H1 (cell line): ENCODE measurements at regions not wholly inside any gene's neighbourhood (a gene's known extent, or its start where the extent isn't known, plus 50 kb on each side); places are given as distances from the start of the nearest gene placed in this dataset.

Experiments used
- CTCF ChIA-PET: fragments of 300-600 bp; sonication (Branson Sonifier 250); formaldehyde crosslinking; loops from one replicate; lab custom pipeline; 2021; ENCODE audit not compliant: partially characterized antibody; lab: Charles Lee
- POLR2A ChIA-PET: fragments of 300-600 bp; sonication (Branson Sonifier 250); formaldehyde crosslinking; loops from one replicate; lab custom pipeline; 2021; ENCODE audit warnings: inconsistent platforms; ENCODE audit not compliant: partially characterized antibody; lab: Charles Lee
- DNase-seq, 2 experiments: peaks; one replicate each; pipeline versions ENCODE4 v3.0.0 to v3.0.0-alpha.2; 2010 to 2022; ENCODE audit warnings: low spot score in 2 of 2, low read depth in 1 of 2, mixed read lengths in 1 of 2
- FAIRE-seq: peaks from 2 replicates; lab custom pipeline; 2011; peaks lifted over from hg19 to GRCh38; lab: Jason Lieb, UNC
- H2AFZ ChIP-seq: 2 replicates; pipeline ENCODE4 v1.8.1; 2012; ENCODE audit warnings: low read length, inconsistent platforms
- H2AK5ac ChIP-seq: 2 replicates; pipeline ENCODE4 v1.6.1; 2013; ENCODE audit warnings: low read depth, low read length
- H2BK120ac ChIP-seq: replicated peaks from 2 replicates; pipeline ENCODE3; 2013; ENCODE audit warnings: low read depth, low read length, inconsistent platforms
- H2BK12ac ChIP-seq: 2 replicates; pipeline ENCODE4 v1.6.1; 2013; ENCODE audit warnings: low read depth, low read length
- H2BK15ac ChIP-seq: 2 replicates; pipeline ENCODE4 v1.6.1; 2013; ENCODE audit warnings: low read length
- H2BK20ac ChIP-seq: 2 replicates; pipeline ENCODE4 v1.6.1; 2013; ENCODE audit warnings: low read length
- H2BK5ac ChIP-seq: 2 replicates; pipeline ENCODE4 v1.6.1; 2013; ENCODE audit warnings: low read depth, low read length
- H3K14ac ChIP-seq: 2 replicates; pipeline ENCODE4 v1.6.1; 2013; ENCODE audit warnings: inconsistent platforms; ENCODE audit not compliant: insufficient read length
- H3K18ac ChIP-seq: 2 replicates; pipeline ENCODE4 v1.6.1; 2013; ENCODE audit warnings: low read length; ENCODE audit errors: extremely low read depth
- H3K23ac ChIP-seq: 2 replicates; pipeline ENCODE4 v1.6.1; 2013; ENCODE audit warnings: inconsistent platforms; ENCODE audit not compliant: insufficient read length
- H3K23me2 ChIP-seq: 2 replicates; pipeline ENCODE4 v1.6.1; 2013; ENCODE audit warnings: low read depth, low read length
- H3K27ac ChIP-seq: 2 replicates; pipeline ENCODE4 v1.6.1; 2011; ENCODE audit warnings: low read depth, low read length, inconsistent platforms
- H3K27me3 ChIP-seq, 4 experiments: replicated peaks in 1 of 4; 1 replicate in 1 of 4; 2 replicates in 3 of 4; pipeline versions ENCODE4 v1.6.1 to v1.8.1; 2011 to 2013; ENCODE audit warnings: low read length in 3 of 4, mild to moderate bottlenecking in 3 of 4, inconsistent platforms in 2 of 4, mixed read lengths in 2 of 4, moderate library complexity in 1 of 4; ENCODE audit not compliant: control insufficient read depth in 3 of 4, insufficient read depth in 3 of 4; ENCODE audit errors: extremely low read depth in 1 of 4
- H3K36me3 ChIP-seq, 4 experiments: 2 replicates each; pipeline versions ENCODE4 v1.6.1 to v1.8.1; 2011 to 2013; ENCODE audit warnings: mild to moderate bottlenecking in 4 of 4, low read length in 3 of 4, moderate library complexity in 2 of 4, control low read depth in 1 of 4, inconsistent platforms in 1 of 4; ENCODE audit not compliant: insufficient read depth in 4 of 4, control insufficient read depth in 2 of 4
- H3K4ac ChIP-seq: replicated peaks from 2 replicates; pipeline ENCODE3; 2013; ENCODE audit warnings: low read length, low read depth, mixed read lengths, inconsistent platforms; ENCODE audit not compliant: insufficient read length
- H3K4me1 ChIP-seq, 4 experiments: replicated peaks in 1 of 4; 1 replicate in 1 of 4; 2 replicates in 3 of 4; pipeline versions ENCODE4 v1.6.1 to v1.8.1; 2011 to 2013; ENCODE audit warnings: low read length in 3 of 4, inconsistent platforms in 2 of 4, mixed read lengths in 1 of 4; ENCODE audit not compliant: insufficient read depth in 4 of 4, control insufficient read depth in 3 of 4
- H3K4me2 ChIP-seq, 2 experiments: 2 replicates each; pipeline versions ENCODE4 v1.6.1 to v1.8.1; 2011 to 2013; ENCODE audit warnings: low read depth in 2 of 2, low read length in 2 of 2, control low read depth in 1 of 2, inconsistent platforms in 1 of 2, mild to moderate bottlenecking in 1 of 2; ENCODE audit not compliant: insufficient read depth in 1 of 2
- H3K4me3 ChIP-seq, 4 experiments: fragments of 200-600, 300-600 bp in 1 of 4; sonication (generic), shearing (Covaris generic), sonication (Bioruptor Twin) in 1 of 4; 2 replicates each; pipeline versions ENCODE4 v1.5.1 to v1.8.1; 2011 to 2016; ENCODE audit warnings: low read length in 4 of 4, low read depth in 3 of 4, control low read depth in 2 of 4, inconsistent platforms in 2 of 4, mild to moderate bottlenecking in 2 of 4, mixed read lengths in 1 of 4, moderate library complexity in 1 of 4; ENCODE audit not compliant: insufficient read depth in 2 of 4; ENCODE audit errors: extremely low read depth in 1 of 4
- H3K56ac ChIP-seq: replicated peaks from 2 replicates; pipeline ENCODE3; 2013; ENCODE audit warnings: low read depth, mild to moderate bottlenecking, mixed read lengths, low read length, inconsistent platforms; ENCODE audit not compliant: insufficient read length
- H3K79me1 ChIP-seq: 2 replicates; pipeline ENCODE4 v1.6.1; 2013; ENCODE audit warnings: low read depth, low read length, control low read depth
- H3K79me2 ChIP-seq, 2 experiments: 2 replicates each; pipeline versions ENCODE4 v1.6.1 to v1.8.1; 2012 to 2013; ENCODE audit warnings: low read length in 2 of 2, mild to moderate bottlenecking in 2 of 2, inconsistent platforms in 1 of 2; ENCODE audit not compliant: insufficient read depth in 2 of 2, control insufficient read depth in 1 of 2
- H3K9ac ChIP-seq, 4 experiments: replicated peaks in 1 of 4; 1 replicate in 1 of 4; 2 replicates in 3 of 4; pipeline versions ENCODE4 v1.6.1 to v1.8.1; 2011 to 2013; ENCODE audit warnings: low read depth in 3 of 4, low read length in 3 of 4, control low read depth in 2 of 4, mild to moderate bottlenecking in 2 of 4, moderate library complexity in 2 of 4, inconsistent platforms in 1 of 4; ENCODE audit errors: extremely low read depth in 1 of 4
- H3K9me3 ChIP-seq, 2 experiments: 2 replicates each; pipeline versions ENCODE4 v1.6.1 to v1.8.1; 2012 to 2013; ENCODE audit warnings: mild to moderate bottlenecking in 2 of 2, moderate library complexity in 2 of 2, control low read depth in 1 of 2, inconsistent platforms in 1 of 2, low read depth in 1 of 2, low read length in 1 of 2, mixed read lengths in 1 of 2; ENCODE audit not compliant: insufficient read depth in 2 of 2
- H4K20me1 ChIP-seq, 2 experiments: replicated peaks in 1 of 2; 2 replicates each; pipeline versions ENCODE3 to v1.8.1; 2011 to 2013; ENCODE audit warnings: inconsistent platforms in 2 of 2, low read length in 2 of 2, mild to moderate bottlenecking in 1 of 2; ENCODE audit not compliant: insufficient read depth in 2 of 2, control insufficient read depth in 1 of 2
- H4K5ac ChIP-seq: 2 replicates; pipeline ENCODE4 v1.6.1; 2013; ENCODE audit warnings: low read length, low read depth, mixed read lengths, inconsistent platforms; ENCODE audit not compliant: insufficient read length
- H4K8ac ChIP-seq: 2 replicates; pipeline ENCODE4 v1.8.0; 2013; ENCODE audit warnings: mild to moderate bottlenecking, moderate library complexity, low read length, inconsistent platforms; ENCODE audit not compliant: insufficient read depth; ENCODE audit errors: extremely low read depth
- H4K91ac ChIP-seq: replicated peaks from 2 replicates; pipeline ENCODE3; 2013; ENCODE audit warnings: low read length, mixed read lengths, inconsistent platforms; ENCODE audit not compliant: insufficient read length
- BCL11A ChIP-seq, 2 experiments: IDR thresholded peaks; one replicate each; pipeline ENCODE4 v1.6.1; 2011; ENCODE audit warnings: low read depth in 2 of 2, low read length in 2 of 2, mild to moderate bottlenecking in 2 of 2
- RBBP5 ChIP-seq: IDR thresholded peaks from 2 replicates; pipeline ENCODE4 v1.7.1; 2012; ENCODE audit warnings: low read depth, mild to moderate bottlenecking, inconsistent platforms, low read length, moderate library complexity, borderline replicate concordance
- WGBS, 2 experiments: shearing (Covaris generic) in 1 of 2; methylation state at CpG; one replicate each; pipeline versions ENCODE4 v1.1.6 to v1.1.7; 2013 to 2015; ENCODE audit warnings: low lambda C conversion rate in 2 of 2, mixed read lengths in 2 of 2, inconsistent platforms in 1 of 2, low coverage in 1 of 2, missing lambda C conversion rate in 1 of 2; ENCODE audit not compliant: insufficient replicate concordance in 2 of 2, insufficient coverage in 1 of 2, insufficient read length in 1 of 2; ENCODE audit errors: extremely low coverage in 1 of 2, missing lambda C conversion rate in 1 of 2; 5-methylcytosine and 5-hydroxymethylcytosine counted together

- no peaks in the 10 kb centered on the region for H4K20me1 ChIP-seq
- no peak overlapping the region for H3K27ac ChIP-seq
- WGBS, 2 experiments = 93% methylated on average over 4 of the region's 4 CpGs; no CpG with 5 or more reads in 1 of the 2 experiments
- no peak overlapping the region for H2BK5ac ChIP-seq
- FAIRE-seq (no peak), DNase-seq (no peak)
- H2BK15ac ChIP-seq = no peak overlapping the region
- H4K91ac ChIP-seq = no peak overlapping the region
- no peak overlapping the region for H2BK12ac ChIP-seq
- H3K4me1 ChIP-seq = no peaks in the 10 kb centered on the region
- no peak overlapping the region for H3K14ac ChIP-seq
- H3K4me3 ChIP-seq = no peak overlapping the region
- H4K5ac ChIP-seq = no peak overlapping the region
- no peak overlapping the region for H2BK120ac ChIP-seq
- no peak overlapping the region for H2AFZ ChIP-seq
- H2BK20ac ChIP-seq = no peak overlapping the region
- H3K27me3 ChIP-seq = no peaks in the 10 kb centered on the region
- CTCF ChIA-PET = interaction anchor here (2.1 kb wide), 1 partner anchor 9 kb away, joined by 5 read pairs; no protein-coding TSS in a partner anchor
- no peaks in the 10 kb centered on the region for H3K79me2 ChIP-seq
- H3K23ac ChIP-seq = no peak overlapping the region
- no peak overlapping the region for H3K56ac ChIP-seq
- H4K8ac ChIP-seq = no peak overlapping the region
- H3K36me3 ChIP-seq = no peaks in the 10 kb centered on the region
- H3K9me3 ChIP-seq = no peaks in the 10 kb centered on the region
- POLR2A ChIA-PET = no interaction called here
- H3K4ac ChIP-seq = no peak overlapping the region
- H3K4me2 ChIP-seq = no peak overlapping the region
- no peaks in the 10 kb centered on the region for H3K79me1 ChIP-seq
- no peak for TF ChIP-seq BCL11A (IDR thresholded peaks at IDR 0.05; ENCODE audit: low read depth in 2 of 2, low read length in 2 of 2)
- no peak for TF ChIP-seq RBBP5
- H3K23me2 ChIP-seq = peaks cover 5% of the 10 kb centered on the region; the same call in 1 of the 2 replicates
- H2AK5ac ChIP-seq = no peak overlapping the region
- H3K18ac ChIP-seq = no peak overlapping the region
- H3K9ac ChIP-seq = no peak overlapping the region
These were observed 713.1 kb downstream of the DCDC2C start for GRCh38 chr2:4416431-4416830.
